LoVo (cell line): ENCODE measurements at regions not wholly inside any gene's neighbourhood (a gene's known extent, or its start where the extent isn't known, plus 50 kb on each side); places are given as distances from the start of the nearest gene placed in this dataset.
"Not testable (repeated sequence)": the region's sequence is repeated elsewhere in the genome, so short reads cannot be mapped to it uniquely, and the experiment has no call there.

ENCODE experiments used
- DNase-seq: peaks from one replicate; pipeline ENCODE4 v3.0.0-alpha.2; 2016; ENCODE audit warnings: low spot score

- no peak for DNase-seq
Observed at GRCh38 chr2:136715146-136715545, 50.2 kb upstream of the THSD7B start.

GRCh38 chr2:136714452-136714951, 50.8 kb upstream of the THSD7B start:
- DNase-seq, result no peak

- no peak for DNase-seq
Observed at GRCh38 chr2:136713739-136714138, 51.6 kb upstream of the THSD7B start.

- DNase-seq, result no peak
Observed at GRCh38 chr2:136705336-136705735, 60.0 kb upstream of the THSD7B start.

- no peak for DNase-seq
Observed at GRCh38 chr2:136703214-136703613, 62.1 kb upstream of the THSD7B start.

- no peak for DNase-seq
Observed at GRCh38 chr2:136696438-136696837, 68.9 kb upstream of the THSD7B start.

- DNase-seq, result no peak
Observed at GRCh38 chr2:136693966-136694365, 71.4 kb upstream of the THSD7B start.

- DNase-seq, result not testable (repeated sequence)
Observed at GRCh38 chr2:136680079-136680478, 85.3 kb upstream of the THSD7B start.

GRCh38 chr2:136665736-136666135, 99.6 kb upstream of the THSD7B start:
- no peak for DNase-seq

GRCh38 chr2:136664713-136665405, 100.5 kb upstream of the THSD7B start:
- no peak for DNase-seq

- no peak for DNase-seq
Observed at GRCh38 chr2:136658201-136658600, 107.1 kb upstream of the THSD7B start.

- no peak for DNase-seq
Observed at GRCh38 chr2:136653861-136654260, 111.5 kb upstream of the THSD7B start.

GRCh38 chr2:136651456-136652010, 113.8 kb upstream of the THSD7B start:
- no peak for DNase-seq

GRCh38 chr2:136647039-136647438, 118.3 kb upstream of the THSD7B start:
- no peak for DNase-seq

GRCh38 chr2:136645236-136645828, 120.0 kb upstream of the THSD7B start:
- DNase-seq, result no peak

GRCh38 chr2:136639651-136640050, 125.7 kb upstream of the THSD7B start:
- DNase-seq, result no peak

- no peak for DNase-seq
Observed at GRCh38 chr2:136638193-136638592, 127.2 kb upstream of the THSD7B start.

- DNase-seq, result no peak
Observed at GRCh38 chr2:136637402-136637801, 127.9 kb upstream of the THSD7B start.

GRCh38 chr2:136628490-136628889, 136.9 kb upstream of the THSD7B start:
- no peak for DNase-seq

- DNase-seq, result no peak
Observed at GRCh38 chr2:136613096-136613495, 152.2 kb upstream of the THSD7B start.

GRCh38 chr2:136612079-136612478, 153.3 kb upstream of the THSD7B start:
- no peak for DNase-seq

GRCh38 chr2:136611451-136611850, 153.9 kb upstream of the THSD7B start:
- no peak for DNase-seq

GRCh38 chr2:136582628-136583205, 182.6 kb upstream of the THSD7B start:
- DNase-seq, result no peak
